ENCODE measurements at regions not wholly inside any gene's neighbourhood (a gene's known extent, or its start where the extent isn't known, plus 50 kb on each side); places are given as distances from the start of the nearest gene placed in this dataset.

GRCh38 chr1:207256869-207257268 is 64.6 kb upstream of the CD55 start:
- H3K4me1 ChIP-seq (ENCODE audit: control insufficient read depth, insufficient read depth, low read length), result no peaks in the 10 kb centered on the region
- no peak overlapping the region for H3K4me3 ChIP-seq (ENCODE audit: low read depth, low read length)
- no peaks in the 10 kb centered on the region for H3K36me3 ChIP-seq (ENCODE audit: control insufficient read depth in 2 of 2, insufficient read depth in 1 of 2, low read length in 2 of 2)
- no peaks in the 10 kb centered on the region for H3K9me3 ChIP-seq (ENCODE audit: control insufficient read depth, insufficient read depth, low read depth, low read length)
- no peak for TF ChIP-seq YY1 (tag by site-specific recombination; IDR thresholded peaks at IDR 0.05)
- no peak for TF ChIP-seq ZNF785 (tag by site-specific recombination; IDR thresholded peaks at IDR 0.05)
- no peak for TF ChIP-seq GFI1B (tag by site-specific recombination; IDR thresholded peaks at IDR 0.05)
- no peak for TF ChIP-seq OVOL3 (tag by site-specific recombination; IDR thresholded peaks at IDR 0.05)
- no peak for TF ChIP-seq BCL6B (tag by site-specific recombination; IDR thresholded peaks at IDR 0.05)
- no peak for TF ChIP-seq ZXDB (tag by site-specific recombination; IDR thresholded peaks at IDR 0.05)
- no peak for TF ChIP-seq REST (tag by site-specific recombination; IDR thresholded peaks at IDR 0.05)
- TF ChIP-seq ZFP41 (tag by site-specific recombination; IDR thresholded peaks at IDR 0.05; ENCODE audit: borderline replicate concordance), result no peak
- TF ChIP-seq ZNF274 (IDR thresholded peaks at IDR 0.05; ENCODE audit: low read length), result no peak
- no peak for TF ChIP-seq ZNF274 (tag by site-specific recombination; IDR thresholded peaks at IDR 0.05; ENCODE audit: borderline replicate concordance)
- TF ChIP-seq AEBP2 (tag by site-specific recombination; IDR thresholded peaks at IDR 0.05; ENCODE audit: borderline replicate concordance), result no peak
- TF ChIP-seq ZNF26 (tag by site-specific recombination; IDR thresholded peaks at IDR 0.05), result no peak
- no peak for TF ChIP-seq SCRT2 (tag by site-specific recombination; IDR thresholded peaks at IDR 0.05)
- no peak for TF ChIP-seq ZNF530 (tag by site-specific recombination; IDR thresholded peaks at IDR 0.05; ENCODE audit: low read depth)
- TF ChIP-seq ZEB2 (tag by site-specific recombination; IDR thresholded peaks at IDR 0.05), result no peak
- no peak for TF ChIP-seq ZBTB26 (tag by site-specific recombination; optimal IDR thresholded peaks at IDR 0.05)
- TF ChIP-seq ZBTB8A (tag by site-specific recombination; IDR thresholded peaks at IDR 0.05), result no peak
- TF ChIP-seq ZNF777 (tag by site-specific recombination; IDR thresholded peaks at IDR 0.05; ENCODE audit: borderline replicate concordance), result no peak
- ChIA-PET CTCF (no interaction called here), POLR2A (no interaction called here)
- H3K27ac ChIP-seq (ENCODE audit: extremely low read depth, low read depth, low read length), result no peak overlapping the region
